Fibroblast of mammary gland (primary cell): ENCODE measurements at regions not wholly inside any gene's neighbourhood (a gene's known extent, or its start where the extent isn't known, plus 50 kb on each side); places are given as distances from the start of the nearest gene placed in this dataset.
"Not testable (repeated sequence)": the region's sequence is repeated elsewhere in the genome, so short reads cannot be mapped to it uniquely, and the experiment has no call there.

ENCODE experiments used
- DNase-seq: peaks from one replicate; pipeline ENCODE4 v3.0.0-alpha.2; 2010; ENCODE audit warnings: low read depth
- H3K4me3 ChIP-seq: 2 replicates; pipeline ENCODE4 v1.5.1; 2011; ENCODE audit warnings: low read depth, mild to moderate bottlenecking, low read length, moderate library complexity; ENCODE audit not compliant: control insufficient read depth
- CTCF ChIP-seq: conservative IDR thresholded peaks from 2 replicates; pipeline ENCODE4 v1.5.1; 2011; ENCODE audit warnings: low read depth, low read length, inconsistent platforms; ENCODE audit not compliant: control insufficient read depth, insufficient read depth

- no peak for TF ChIP-seq CTCF
- no peak for DNase-seq
- H3K4me3 ChIP-seq = no peak overlapping the region
Observed at GRCh38 chr13:73816702-73817101, 317.5 kb downstream of the KLF12 start.

- no peak for TF ChIP-seq CTCF
- DNase-seq = no peak
- no peak overlapping the region for H3K4me3 ChIP-seq
Observed at GRCh38 chr13:73815796-73816195, 318.4 kb downstream of the KLF12 start.

GRCh38 chr13:73810647-73811046 is 323.6 kb downstream of the KLF12 start:
- DNase-seq = peak; percentile 21
- no peak for TF ChIP-seq CTCF

GRCh38 chr13:73809561-73809960 is 324.6 kb downstream of the KLF12 start:
- peak; percentile 44 for DNase-seq
- no peak for TF ChIP-seq CTCF

More at GRCh38 chr13:73810647-73811046, 323.6 kb downstream of the KLF12 start:
- H3K4me3 ChIP-seq = no peak overlapping the region

GRCh38 chr13:73808318-73808717 is 325.9 kb downstream of the KLF12 start:
- H3K4me3 ChIP-seq = no peak overlapping the region
- no peak for TF ChIP-seq CTCF

More at GRCh38 chr13:73809561-73809960, 324.6 kb downstream of the KLF12 start:
- no peak overlapping the region for H3K4me3 ChIP-seq

GRCh38 chr13:73805326-73805958 is 328.8 kb downstream of the KLF12 start:
- not testable (repeated sequence) for H3K4me3 ChIP-seq, DNase-seq

More at GRCh38 chr13:73808318-73808717, 325.9 kb downstream of the KLF12 start:
- no peak for DNase-seq

- no peak overlapping the region for H3K4me3 ChIP-seq
- DNase-seq = peak; percentile 70
- TF ChIP-seq CTCF = no peak
Observed at GRCh38 chr13:73803997-73804396, 330.2 kb downstream of the KLF12 start.
